Endothelial cell of umbilical vein (primary cell): ENCODE measurements at regions not wholly inside any gene's neighbourhood (a gene's known extent, or its start where the extent isn't known, plus 50 kb on each side); places are given as distances from the start of the nearest gene placed in this dataset.

Source experiments
- BruUV-seq: library from RNA; stranded (reverse); fragments of 400-500 nt; replicated peaks from 2 replicates; lab custom pipeline; 2021; lab: Mats Ljungman, UMichigan
- CTCF ChIA-PET: fragments of 300-600, 350-600 bp; sonication (Branson Sonifier 250); formaldehyde crosslinking; loops from one replicate; lab custom pipeline; 2021; ENCODE audit warnings: antibody characterized with exemption, inconsistent platforms; lab: Charles Lee
- POLR2A ChIA-PET: fragments of 300-600, 350-600 bp; sonication (Branson Sonifier 250); formaldehyde crosslinking; loops from one replicate; lab custom pipeline; 2021; ENCODE audit warnings: antibody characterized with exemption, inconsistent platforms; lab: Charles Lee
- DNase-seq: peaks from one replicate; pipeline ENCODE4 v3.0.0-alpha.2; 2011; ENCODE audit warnings: low read depth, low spot score
- FAIRE-seq: peaks from 2 replicates; lab custom pipeline; 2011; peaks lifted over from hg19 to GRCh38; lab: Jason Lieb, UNC
- H2AFZ ChIP-seq: 2 replicates; pipeline ENCODE4 v1.6.0; 2012; ENCODE audit warnings: low read depth, low read length, control low read depth, inconsistent platforms
- H3K27ac ChIP-seq: 2 replicates; pipeline ENCODE4 v1.5.1; 2011; ENCODE audit warnings: low read depth, mild to moderate bottlenecking, control low read depth, low read length, moderate library complexity; ENCODE audit not compliant: insufficient read depth
- H3K27me3 ChIP-seq, 2 experiments: 2 replicates each; pipeline versions ENCODE4 v1.6.0 to v1.6.1; 2011; ENCODE audit warnings: low read length in 2 of 2, mixed read lengths in 1 of 2; ENCODE audit not compliant: control insufficient read depth in 2 of 2, insufficient read depth in 2 of 2
- H3K36me3 ChIP-seq, 2 experiments: 2 replicates in 1 of 2; 3 replicates in 1 of 2; pipeline ENCODE4 v1.5.1; 2011; ENCODE audit warnings: low read length in 2 of 2, mild to moderate bottlenecking in 1 of 2, moderate library complexity in 1 of 2; ENCODE audit not compliant: control insufficient read depth in 2 of 2, insufficient read depth in 2 of 2; ENCODE audit errors: extremely low read depth in 1 of 2
- H3K4me1 ChIP-seq: 3 replicates; pipeline ENCODE4 v1.5.1; 2011; ENCODE audit warnings: mild to moderate bottlenecking, low read length; ENCODE audit not compliant: control insufficient read depth, insufficient read depth; ENCODE audit errors: extremely low read depth
- H3K4me2 ChIP-seq: 2 replicates; pipeline ENCODE4 v1.6.1; 2011; ENCODE audit warnings: low read length, control low read depth, mixed read lengths; ENCODE audit not compliant: insufficient read depth
- H3K4me3 ChIP-seq, 3 experiments: fragments of 200-600 bp in 1 of 3; sonication (generic), shearing (Covaris generic) in 1 of 3; replicated peaks in 1 of 3; 2 replicates each; pipeline ENCODE4 v1.5.1; 2011 to 2016; ENCODE audit warnings: control low read depth in 3 of 3, low read length in 3 of 3, mild to moderate bottlenecking in 2 of 3, inconsistent platforms in 1 of 3, low read depth in 1 of 3, moderate library complexity in 1 of 3; ENCODE audit not compliant: insufficient read depth in 1 of 3
- H3K79me2 ChIP-seq: 2 replicates; pipeline ENCODE4 v1.6.0; 2012; ENCODE audit warnings: low read length, inconsistent platforms; ENCODE audit not compliant: control insufficient read depth, insufficient read depth
- H3K9ac ChIP-seq: replicated peaks from 2 replicates; pipeline ENCODE3; 2011; ENCODE audit warnings: low read length, control low read depth; ENCODE audit not compliant: insufficient read depth; ENCODE audit errors: extremely low read depth
- H3K9me1 ChIP-seq: replicated peaks from 3 replicates; pipeline ENCODE4 v1.6.0; 2011; ENCODE audit warnings: mild to moderate bottlenecking, low read length; ENCODE audit not compliant: control insufficient read depth, insufficient read depth; ENCODE audit errors: extremely low read depth
- H3K9me3 ChIP-seq: replicated peaks from 2 replicates; pipeline ENCODE4 v1.5.1; 2012; ENCODE audit warnings: low read length, inconsistent platforms; ENCODE audit not compliant: control insufficient read depth, insufficient read depth
- H4K20me1 ChIP-seq: replicated peaks from 2 replicates; pipeline ENCODE3; 2011; ENCODE audit warnings: mild to moderate bottlenecking, low read length; ENCODE audit not compliant: control insufficient read depth, insufficient read depth; ENCODE audit errors: extremely low read depth
- CTCF ChIP-seq, 2 donors: IDR thresholded peaks; 1 replicate in 1 of 2; 2 replicates in 1 of 2; pipeline ENCODE4 v1.5.1; 2011; ENCODE audit warnings: low read length in 2 of 2, mild to moderate bottlenecking in 2 of 2, moderate library complexity in 2 of 2, control low read depth in 1 of 2, inconsistent platforms in 1 of 2, low read depth in 1 of 2; ENCODE audit not compliant: insufficient read depth in 1 of 2; ENCODE audit errors: extremely low read depth in 1 of 2
- EZH2 ChIP-seq: IDR thresholded peaks from 2 replicates; pipeline ENCODE4 v1.6.1; 2012; ENCODE audit warnings: borderline replicate concordance, low read depth, mild to moderate bottlenecking, moderate library complexity, low read length, inconsistent platforms; ENCODE audit not compliant: severe bottlenecking
- FOS ChIP-seq: IDR thresholded peaks from 2 replicates; pipeline ENCODE4 v1.6.1; 2011; ENCODE audit warnings: mild to moderate bottlenecking, low read length, moderate library complexity, borderline replicate concordance; ENCODE audit not compliant: insufficient read depth
- GATA2 ChIP-seq: IDR thresholded peaks from 2 replicates; pipeline ENCODE4 v1.7.0; 2011; ENCODE audit warnings: low read depth, mild to moderate bottlenecking, moderate library complexity, mixed read lengths, low read length; ENCODE audit not compliant: insufficient read length, insufficient read depth
- JUN ChIP-seq: IDR thresholded peaks from 2 replicates; pipeline ENCODE4 v1.6.1; 2011; ENCODE audit warnings: borderline replicate concordance, low read depth; ENCODE audit not compliant: insufficient read length, insufficient read depth
- MAX ChIP-seq: IDR thresholded peaks from 2 replicates; pipeline ENCODE4 v1.6.1; 2011; ENCODE audit not compliant: insufficient read depth, insufficient read length
- MYC ChIP-seq: IDR thresholded peaks from one replicate; pipeline ENCODE4 v1.6.1; 2011; ENCODE audit warnings: mild to moderate bottlenecking, low read depth, low read length
- POLR2A ChIP-seq: IDR thresholded peaks from 2 replicates; pipeline ENCODE4 v1.6.1; 2012; ENCODE audit warnings: low read depth, mild to moderate bottlenecking, control low read depth, low read length
- POLR2AphosphoS5 ChIP-seq: IDR thresholded peaks from 2 replicates; pipeline ENCODE4 v1.6.1; 2012; ENCODE audit warnings: low read depth, mild to moderate bottlenecking, control low read depth, low read length, moderate library complexity; ENCODE audit not compliant: insufficient read depth
- dilution Hi-C: fragments of 300-500 bp; cut with MboI; formaldehyde crosslinking; loops from one replicate; pipeline ENCODE4 v1.15.0; 2019; ENCODE audit warnings: low sequenced_read_pairs; ENCODE audit not compliant: extremely low pct_ligation_motif_present
- intact Hi-C: fragments of 100-400 bp; cut with micrococcal nuclease; formaldehyde crosslinking; loops from one replicate; pipeline ENCODE4 v1.10.0; 2022

GRCh38 chr5:71976449-71976848 lies 130.8 kb upstream of the MAP1B start:
- dilution Hi-C loops, result no loop called here
- no peak for TF ChIP-seq MAX
- no peak for TF ChIP-seq POLR2A
- TF ChIP-seq FOS, result no peak
- no peak for TF ChIP-seq POLR2AphosphoS5
- TF ChIP-seq JUN, result no peak
- TF ChIP-seq EZH2, result no peak
- TF ChIP-seq MYC, result no peak
- TF ChIP-seq GATA2, result no peak
- no peak for TF ChIP-seq CTCF (IDR thresholded peaks at IDR 0.05; ENCODE audit: extremely low read depth in 1 of 2, insufficient read depth in 1 of 2, low read depth in 1 of 2, low read length in 2 of 2)
- ChIA-PET CTCF (interaction anchor here (0.7 kb wide), 1 partner anchor 115 kb away, joined by 3 read pairs; no protein-coding TSS in a partner anchor), POLR2A (no interaction called here)
- H2AFZ ChIP-seq, result no peak overlapping the region
- intact Hi-C loops, result no loop called here
- no TSS peak for BruUV-seq
- H3K4me2 ChIP-seq, result no peak overlapping the region
- H4K20me1 ChIP-seq, result no peaks in the 10 kb centered on the region
- H3K36me3 ChIP-seq, result no peaks in the 10 kb centered on the region
- DNase-seq (no peak), FAIRE-seq (no peak)
- H3K27me3 ChIP-seq, result peaks cover 10 to 46% of the 10 kb centered on the region in 2 experiments
- no peak overlapping the region for H3K9ac ChIP-seq
- H3K27ac ChIP-seq, result no peak overlapping the region
- H3K79me2 ChIP-seq, result no peaks in the 10 kb centered on the region
- no peaks in the 10 kb centered on the region for H3K4me1 ChIP-seq
- H3K9me1 ChIP-seq, result no peaks in the 10 kb centered on the region
- no peak overlapping the region for H3K4me3 ChIP-seq
- H3K9me3 ChIP-seq, result no peaks in the 10 kb centered on the region
